ENCODE measurements at regions not wholly inside any gene's neighbourhood (a gene's known extent, or its start where the extent isn't known, plus 50 kb on each side); places are given as distances from the start of the nearest gene placed in this dataset.

DNA sequence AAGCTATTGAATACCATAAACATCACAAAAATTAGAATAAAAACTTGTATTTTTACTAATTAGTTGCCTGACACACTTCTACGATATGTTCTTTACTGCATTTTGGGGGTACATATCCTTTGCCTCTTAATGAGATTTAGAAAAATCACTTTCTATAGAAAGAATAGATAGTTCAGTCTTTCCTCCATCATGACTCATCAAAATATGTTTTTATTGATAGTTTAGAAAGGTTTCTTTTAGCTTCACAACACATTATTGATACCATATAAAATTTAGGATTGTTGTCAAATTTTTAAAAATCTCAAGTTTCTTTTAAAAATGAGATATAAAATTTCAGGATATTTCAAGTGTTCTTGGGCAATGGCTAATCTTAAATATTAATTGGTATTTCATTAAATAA, 74.5 kb upstream of the NOCT start:
- TF ChIP-seq, protein P1, sequence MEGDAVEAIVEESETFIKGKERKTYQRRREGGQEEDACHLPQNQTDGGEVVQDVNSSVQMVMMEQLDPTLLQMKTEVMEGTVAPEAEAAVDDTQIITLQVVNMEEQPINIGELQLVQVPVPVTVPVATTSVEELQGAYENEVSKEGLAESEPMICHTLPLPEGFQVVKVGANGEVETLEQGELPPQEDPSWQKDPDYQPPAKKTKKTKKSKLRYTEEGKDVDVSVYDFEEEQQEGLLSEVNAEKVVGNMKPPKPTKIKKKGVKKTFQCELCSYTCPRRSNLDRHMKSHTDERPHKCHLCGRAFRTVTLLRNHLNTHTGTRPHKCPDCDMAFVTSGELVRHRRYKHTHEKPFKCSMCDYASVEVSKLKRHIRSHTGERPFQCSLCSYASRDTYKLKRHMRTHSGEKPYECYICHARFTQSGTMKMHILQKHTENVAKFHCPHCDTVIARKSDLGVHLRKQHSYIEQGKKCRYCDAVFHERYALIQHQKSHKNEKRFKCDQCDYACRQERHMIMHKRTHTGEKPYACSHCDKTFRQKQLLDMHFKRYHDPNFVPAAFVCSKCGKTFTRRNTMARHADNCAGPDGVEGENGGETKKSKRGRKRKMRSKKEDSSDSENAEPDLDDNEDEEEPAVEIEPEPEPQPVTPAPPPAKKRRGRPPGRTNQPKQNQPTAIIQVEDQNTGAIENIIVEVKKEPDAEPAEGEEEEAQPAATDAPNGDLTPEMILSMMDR (IDR thresholded peaks at IDR 0.05), result no peak
- TF ChIP-seq POLR2A (IDR thresholded peaks at IDR 0.05), result no peak
